ENCODE measurements at regions not wholly inside any gene's neighbourhood (a gene's known extent, or its start where the extent isn't known, plus 50 kb on each side); places are given as distances from the start of the nearest gene placed in this dataset.
A peak's percentile ranks its signal among the peaks of the same experiment; 100 is the strongest.

DNA sequence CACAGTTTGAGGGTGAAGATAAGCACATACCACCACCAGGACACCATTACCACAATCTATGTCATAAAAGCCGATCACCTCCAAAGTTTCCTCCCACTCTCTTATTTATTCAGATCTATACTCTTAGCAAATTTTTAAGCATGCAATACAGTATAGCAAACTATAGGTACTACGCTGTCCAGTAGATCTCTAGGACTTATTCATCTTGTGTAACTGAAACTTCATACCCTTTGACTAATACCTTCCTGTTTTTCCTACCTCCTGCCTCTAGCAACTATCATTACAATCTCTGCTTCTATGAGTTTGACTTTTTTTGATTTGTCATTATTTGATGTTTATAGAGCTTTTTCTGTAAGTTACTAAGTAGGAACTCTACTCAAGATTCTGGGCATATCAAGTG, 84.5 kb upstream of the MANSC4 start (continued):
- TF ChIP-seq FOSL2 (IDR thresholded peaks at IDR 0.05; ENCODE audit: borderline replicate concordance, low read depth) (0 out of 2 replicates have a peak, but pooled peaks have one; percentile 26), USF1 (IDR thresholded peaks at IDR 0.05; ENCODE audit: borderline replicate concordance, low read depth) (no peak), RXRA (IDR thresholded peaks at IDR 0.05; ENCODE audit: borderline replicate concordance, low read depth) (0 out of 2 replicates have a peak, but pooled peaks have one; percentile 18), ELF1 (IDR thresholded peaks at IDR 0.05) (no peak), FOXJ3 (CRISPR knock-in tag; IDR thresholded peaks at IDR 0.05) (no peak)
- TF ChIP-seq, protein P1, sequence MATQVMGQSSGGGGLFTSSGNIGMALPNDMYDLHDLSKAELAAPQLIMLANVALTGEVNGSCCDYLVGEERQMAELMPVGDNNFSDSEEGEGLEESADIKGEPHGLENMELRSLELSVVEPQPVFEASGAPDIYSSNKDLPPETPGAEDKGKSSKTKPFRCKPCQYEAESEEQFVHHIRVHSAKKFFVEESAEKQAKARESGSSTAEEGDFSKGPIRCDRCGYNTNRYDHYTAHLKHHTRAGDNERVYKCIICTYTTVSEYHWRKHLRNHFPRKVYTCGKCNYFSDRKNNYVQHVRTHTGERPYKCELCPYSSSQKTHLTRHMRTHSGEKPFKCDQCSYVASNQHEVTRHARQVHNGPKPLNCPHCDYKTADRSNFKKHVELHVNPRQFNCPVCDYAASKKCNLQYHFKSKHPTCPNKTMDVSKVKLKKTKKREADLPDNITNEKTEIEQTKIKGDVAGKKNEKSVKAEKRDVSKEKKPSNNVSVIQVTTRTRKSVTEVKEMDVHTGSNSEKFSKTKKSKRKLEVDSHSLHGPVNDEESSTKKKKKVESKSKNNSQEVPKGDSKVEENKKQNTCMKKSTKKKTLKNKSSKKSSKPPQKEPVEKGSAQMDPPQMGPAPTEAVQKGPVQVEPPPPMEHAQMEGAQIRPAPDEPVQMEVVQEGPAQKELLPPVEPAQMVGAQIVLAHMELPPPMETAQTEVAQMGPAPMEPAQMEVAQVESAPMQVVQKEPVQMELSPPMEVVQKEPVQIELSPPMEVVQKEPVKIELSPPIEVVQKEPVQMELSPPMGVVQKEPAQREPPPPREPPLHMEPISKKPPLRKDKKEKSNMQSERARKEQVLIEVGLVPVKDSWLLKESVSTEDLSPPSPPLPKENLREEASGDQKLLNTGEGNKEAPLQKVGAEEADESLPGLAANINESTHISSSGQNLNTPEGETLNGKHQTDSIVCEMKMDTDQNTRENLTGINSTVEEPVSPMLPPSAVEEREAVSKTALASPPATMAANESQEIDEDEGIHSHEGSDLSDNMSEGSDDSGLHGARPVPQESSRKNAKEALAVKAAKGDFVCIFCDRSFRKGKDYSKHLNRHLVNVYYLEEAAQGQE (IDR thresholded peaks at IDR 0.05; ENCODE audit: low read depth, low read length), result no peak
- TF ChIP-seq, protein P2, sequence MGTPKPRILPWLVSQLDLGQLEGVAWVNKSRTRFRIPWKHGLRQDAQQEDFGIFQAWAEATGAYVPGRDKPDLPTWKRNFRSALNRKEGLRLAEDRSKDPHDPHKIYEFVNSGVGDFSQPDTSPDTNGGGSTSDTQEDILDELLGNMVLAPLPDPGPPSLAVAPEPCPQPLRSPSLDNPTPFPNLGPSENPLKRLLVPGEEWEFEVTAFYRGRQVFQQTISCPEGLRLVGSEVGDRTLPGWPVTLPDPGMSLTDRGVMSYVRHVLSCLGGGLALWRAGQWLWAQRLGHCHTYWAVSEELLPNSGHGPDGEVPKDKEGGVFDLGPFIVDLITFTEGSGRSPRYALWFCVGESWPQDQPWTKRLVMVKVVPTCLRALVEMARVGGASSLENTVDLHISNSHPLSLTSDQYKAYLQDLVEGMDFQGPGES (IDR thresholded peaks at IDR 0.05; ENCODE audit: low read depth, low read length), result no peak
- TF ChIP-seq, protein P3, sequence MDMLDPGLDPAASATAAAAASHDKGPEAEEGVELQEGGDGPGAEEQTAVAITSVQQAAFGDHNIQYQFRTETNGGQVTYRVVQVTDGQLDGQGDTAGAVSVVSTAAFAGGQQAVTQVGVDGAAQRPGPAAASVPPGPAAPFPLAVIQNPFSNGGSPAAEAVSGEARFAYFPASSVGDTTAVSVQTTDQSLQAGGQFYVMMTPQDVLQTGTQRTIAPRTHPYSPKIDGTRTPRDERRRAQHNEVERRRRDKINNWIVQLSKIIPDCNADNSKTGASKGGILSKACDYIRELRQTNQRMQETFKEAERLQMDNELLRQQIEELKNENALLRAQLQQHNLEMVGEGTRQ (IDR thresholded peaks at IDR 0.05; ENCODE audit: borderline replicate concordance, low read depth, low read length), result no peak

DNA sequence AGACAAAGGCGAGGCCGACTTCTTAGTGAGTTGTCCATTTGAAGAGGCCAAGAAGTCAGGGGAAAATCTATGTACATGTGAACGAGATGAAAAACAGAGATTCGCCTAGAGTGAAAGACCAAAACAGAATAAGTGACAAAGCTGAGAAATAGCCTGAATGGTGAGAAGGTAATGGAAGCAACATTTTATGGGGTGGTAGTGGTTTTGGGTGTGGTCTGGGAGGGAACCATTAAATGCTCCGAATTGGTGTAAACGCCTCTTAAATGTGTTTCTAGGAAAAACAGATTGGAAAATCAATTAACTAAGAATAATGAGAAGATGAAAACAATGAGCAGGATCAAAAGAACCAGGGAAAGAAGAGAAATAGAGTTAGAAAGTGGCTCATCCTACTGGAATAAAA, 83.8 kb upstream of the MANSC4 start:
- no peaks in the 10 kb centered on the region for H3K9me2 ChIP-seq
- ChIA-PET POLR2A (no interaction called here), CTCF (no interaction called here)
- peaks cover 17 to 34% of the 10 kb centered on the region in 2 experiments; a peak in 3 of 4 replicates for H3K4me1 ChIP-seq (ENCODE audit: control insufficient read depth in 1 of 2, insufficient read depth in 2 of 2, low read depth in 1 of 2, low read length in 1 of 2)
- H3K9me3 ChIP-seq, result no peaks in the 10 kb centered on the region
- H3F3A ChIP-seq (replicated peaks; ENCODE audit: insufficient read depth), result peaks cover 28% of the 10 kb centered on the region
- H4K20me1 ChIP-seq (ENCODE audit: insufficient read depth), result no peaks in the 10 kb centered on the region
- TF ChIP-seq SMC3 (IDR thresholded peaks at IDR 0.05; ENCODE audit: low read depth, low read length), result no peak
- no peaks in the 10 kb centered on the region for H3K79me2 ChIP-seq (ENCODE audit: insufficient read depth)
- H3K4me3 ChIP-seq (ENCODE audit: low read depth in 2 of 2, low read length in 1 of 2), result no peak overlapping the region
- DNase-seq, result no peak
- H2AFZ ChIP-seq (ENCODE audit: low read depth), result no peak overlapping the region
- WGBS (ENCODE audit: low lambda C conversion rate), result 94% methylated on average over 6 of the region's 6 CpGs
- peak overlapping the region in 1 of 2 experiments; percentile 84; a peak in 2 of 4 replicates for H3K27ac ChIP-seq (ENCODE audit: low read depth in 2 of 2, low read length in 1 of 2)
- no peaks in the 10 kb centered on the region for H3K36me3 ChIP-seq (replicated peaks in 1 of 2; ENCODE audit: control insufficient read depth in 1 of 2, insufficient read depth in 2 of 2, low read length in 1 of 2)
- no peak overlapping the region for H3K4me2 ChIP-seq
- H3K9ac ChIP-seq, result no peak overlapping the region
- no peaks in the 10 kb centered on the region for H3K27me3 ChIP-seq (ENCODE audit: insufficient read depth)

Measured in SK-N-SH (cell line).